Fibroblast of villous mesenchyme (primary cell): ENCODE measurements at regions not wholly inside any gene's neighbourhood (a gene's known extent, or its start where the extent isn't known, plus 50 kb on each side); places are given as distances from the start of the nearest gene placed in this dataset.
A peak's percentile ranks its signal among the peaks of the same experiment; 100 is the strongest.

Source experiments
- DNase-seq: peaks from one replicate; pipeline ENCODE4 v3.0.0-alpha.2; 2010; ENCODE audit warnings: low read depth
- H3K4me3 ChIP-seq: 2 replicates; pipeline ENCODE4 v1.5.1; 2011; ENCODE audit warnings: low read depth, mild to moderate bottlenecking, low read length
- TF ChIP-seq, protein P1 (sequence below): IDR thresholded peaks from 2 replicates; pipeline ENCODE4 v1.5.1; 2012; ENCODE audit warnings: low read depth, mild to moderate bottlenecking, low read length; ENCODE audit not compliant: insufficient read depth

DNA sequence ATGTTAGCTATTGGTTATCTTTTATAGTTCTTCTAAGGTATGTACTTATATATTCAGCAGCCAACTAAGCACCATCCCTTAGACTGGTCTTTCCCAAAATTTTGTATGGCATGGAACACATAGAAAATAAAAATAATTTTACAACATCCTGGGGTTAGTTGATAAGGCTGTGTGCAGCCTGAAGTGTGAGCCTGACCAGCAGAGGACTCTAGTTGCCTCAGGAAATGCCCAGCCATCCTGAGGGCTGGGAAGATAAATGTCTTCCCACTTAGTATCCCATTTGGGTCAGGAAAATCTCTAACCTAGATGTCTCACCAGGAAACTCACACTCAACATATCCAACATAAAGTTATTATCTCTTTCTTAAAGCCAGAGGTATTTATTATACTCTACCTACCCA, 251.4 kb upstream of the POF1B start:
- H3K4me3 ChIP-seq: no peak overlapping the region
- no peak for DNase-seq
- TF ChIP-seq, protein P1, sequence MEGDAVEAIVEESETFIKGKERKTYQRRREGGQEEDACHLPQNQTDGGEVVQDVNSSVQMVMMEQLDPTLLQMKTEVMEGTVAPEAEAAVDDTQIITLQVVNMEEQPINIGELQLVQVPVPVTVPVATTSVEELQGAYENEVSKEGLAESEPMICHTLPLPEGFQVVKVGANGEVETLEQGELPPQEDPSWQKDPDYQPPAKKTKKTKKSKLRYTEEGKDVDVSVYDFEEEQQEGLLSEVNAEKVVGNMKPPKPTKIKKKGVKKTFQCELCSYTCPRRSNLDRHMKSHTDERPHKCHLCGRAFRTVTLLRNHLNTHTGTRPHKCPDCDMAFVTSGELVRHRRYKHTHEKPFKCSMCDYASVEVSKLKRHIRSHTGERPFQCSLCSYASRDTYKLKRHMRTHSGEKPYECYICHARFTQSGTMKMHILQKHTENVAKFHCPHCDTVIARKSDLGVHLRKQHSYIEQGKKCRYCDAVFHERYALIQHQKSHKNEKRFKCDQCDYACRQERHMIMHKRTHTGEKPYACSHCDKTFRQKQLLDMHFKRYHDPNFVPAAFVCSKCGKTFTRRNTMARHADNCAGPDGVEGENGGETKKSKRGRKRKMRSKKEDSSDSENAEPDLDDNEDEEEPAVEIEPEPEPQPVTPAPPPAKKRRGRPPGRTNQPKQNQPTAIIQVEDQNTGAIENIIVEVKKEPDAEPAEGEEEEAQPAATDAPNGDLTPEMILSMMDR: no peak

DNA sequence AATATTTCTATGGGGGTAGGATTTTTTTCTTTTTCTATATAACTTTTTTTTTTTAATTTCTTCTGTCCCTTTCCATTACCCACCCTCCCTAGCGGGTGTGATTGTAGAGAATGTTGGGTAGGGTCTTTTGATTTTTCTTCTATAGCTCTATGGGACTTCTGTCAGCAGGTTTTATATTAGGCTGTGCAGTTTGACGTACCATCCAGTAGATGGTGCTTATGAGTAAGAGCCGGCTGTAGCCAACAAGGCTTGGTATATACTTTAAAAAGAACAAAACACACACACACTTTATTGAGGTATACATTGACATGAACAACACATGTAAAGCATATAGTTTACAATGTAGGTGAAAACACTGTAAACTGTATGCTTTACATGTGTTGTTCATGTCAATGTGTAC, 247.9 kb upstream of the POF1B start:
- no peak overlapping the region for H3K4me3 ChIP-seq
- TF ChIP-seq, protein P1: peak; percentile 33
- DNase-seq: no peak

DNA sequence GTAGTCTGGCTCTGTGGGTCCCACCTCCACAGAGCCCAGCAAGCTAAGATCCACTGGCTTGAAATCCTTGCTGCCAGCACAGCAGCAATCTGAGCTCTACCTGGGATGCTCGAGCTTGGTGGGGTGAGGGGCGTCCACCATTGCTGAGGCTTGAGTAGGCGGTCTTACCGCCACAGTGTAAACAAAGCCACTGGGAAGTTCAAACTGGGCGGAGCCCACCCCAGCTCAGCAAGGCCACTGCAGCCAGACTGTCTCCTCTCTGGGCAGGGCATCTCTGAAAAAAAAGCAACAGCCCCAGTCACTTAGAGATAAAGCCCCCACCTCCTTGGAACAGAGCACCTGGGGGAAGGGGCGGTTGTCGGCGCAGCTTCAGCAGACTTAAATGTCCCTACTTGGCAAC, 243.2 kb upstream of the POF1B start:
- no peak for DNase-seq
- H3K4me3 ChIP-seq: no peak overlapping the region
- TF ChIP-seq, protein P1: no peak

DNA sequence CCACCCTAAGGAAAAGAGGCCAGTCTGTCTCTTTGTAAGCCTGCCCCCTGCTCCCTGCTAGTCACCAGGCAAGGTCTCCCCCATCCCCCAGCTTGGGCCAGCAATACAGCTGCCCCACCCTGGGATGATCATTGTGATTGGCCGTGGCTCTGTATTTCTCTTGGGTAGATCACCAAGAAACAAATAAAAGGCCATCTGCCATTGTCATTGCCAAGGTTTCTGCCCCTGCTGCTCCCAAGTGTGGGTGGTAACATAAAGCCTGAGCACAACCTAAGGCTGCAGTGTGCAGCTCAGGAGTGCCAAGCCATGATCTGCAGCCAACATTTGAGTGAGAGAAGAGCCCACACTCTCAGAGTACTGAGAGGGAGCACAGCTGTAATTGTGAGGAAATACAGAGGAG, 241.0 kb upstream of the POF1B start:
- TF ChIP-seq, protein P1: no peak
- H3K4me3 ChIP-seq: no peak overlapping the region
- DNase-seq: no peak

DNA sequence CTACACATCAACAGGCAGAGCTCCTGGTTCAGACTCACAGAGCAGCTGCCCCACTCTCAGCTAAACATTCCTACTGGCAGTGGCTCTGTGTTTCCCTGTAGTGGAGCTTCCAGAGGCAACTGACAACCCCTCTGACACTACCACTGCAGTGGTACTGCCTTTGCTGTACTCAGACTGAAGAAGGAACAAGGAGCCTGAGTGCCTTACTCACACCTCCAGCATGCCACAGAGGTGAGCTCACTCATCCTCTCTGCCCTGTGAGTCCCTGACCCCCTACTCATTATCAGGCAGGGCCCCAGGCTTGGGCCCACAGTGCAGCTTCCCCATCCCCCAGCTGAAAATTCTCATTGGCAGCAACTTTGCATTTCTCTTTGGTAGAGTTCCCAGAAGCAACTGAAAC, 240.5 kb upstream of the POF1B start:
- TF ChIP-seq, protein P1: no peak
- no peak for DNase-seq
- H3K4me3 ChIP-seq: no peak overlapping the region

DNA sequence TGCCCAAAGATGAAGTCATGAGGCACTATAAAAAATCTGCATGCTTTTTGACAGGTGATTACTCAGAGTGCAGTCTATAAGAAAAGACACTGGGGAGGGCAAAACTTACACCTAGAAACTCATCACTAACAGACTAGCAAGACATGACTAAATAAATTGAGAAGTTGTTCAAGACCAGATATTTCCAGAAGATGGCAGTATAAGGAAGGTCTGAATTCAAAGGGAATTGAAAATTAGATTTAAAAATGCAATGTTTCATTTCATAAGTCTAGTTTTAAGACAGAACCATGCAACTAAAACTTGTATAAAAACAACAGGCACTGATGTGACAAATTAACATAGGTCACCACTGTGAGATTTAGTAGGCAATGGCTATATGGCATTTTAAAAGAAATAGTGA, 232.5 kb upstream of the POF1B start:
- TF ChIP-seq, protein P1: peak; percentile 17
- peak; percentile 12 for DNase-seq
- no peak overlapping the region for H3K4me3 ChIP-seq

DNA sequence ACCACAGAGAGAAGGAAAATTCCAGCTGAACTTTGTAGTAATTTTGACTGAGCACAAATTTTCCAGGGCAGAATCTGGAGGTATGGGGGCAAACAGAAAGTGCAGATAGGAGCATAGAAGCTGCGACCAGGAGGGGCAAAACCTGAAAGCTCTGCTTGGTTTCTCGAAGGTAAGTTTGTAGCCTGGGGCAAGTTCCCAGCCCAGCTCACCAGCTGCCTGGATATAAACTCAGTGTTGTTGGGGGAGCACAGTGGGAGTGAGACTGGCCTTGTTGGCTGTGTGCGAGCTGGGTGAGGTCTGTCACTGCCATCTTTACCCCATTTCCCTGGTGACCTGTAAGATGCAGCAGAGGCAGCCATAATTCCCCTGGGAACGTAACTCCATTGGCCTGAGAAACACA, 213.5 kb upstream of the POF1B start:
- no peak overlapping the region for H3K4me3 ChIP-seq
- TF ChIP-seq, protein P1: no peak

More for the DNA sequence above, 213.5 kb upstream of the POF1B start:
- no peak for DNase-seq
